ENCODE measurements at regions not wholly inside any gene's neighbourhood (a gene's known extent, or its start where the extent isn't known, plus 50 kb on each side); places are given as distances from the start of the nearest gene placed in this dataset.

GRCh38 chr9:108217431-108218349, 638.1 kb downstream of the ACTL7B start:
- Histone ChIP-seq H3K4me2 (ENCODE audit: insufficient read depth, insufficient read length, low read length) (no peak overlapping the region), H4K20me1 (ENCODE audit: control insufficient read depth, insufficient read depth, insufficient read length) (no peaks in the 10 kb centered on the region), H3K4me1 (ENCODE audit: insufficient read depth, low read length) (no peaks in the 10 kb centered on the region), H3K23me2 (ENCODE audit: insufficient read length, low read depth, low read length, poor library complexity, severe bottlenecking) (no peaks in the 10 kb centered on the region), H3T11ph (ENCODE audit: low read length) (no peak overlapping the region), H4K8ac (replicated peaks; ENCODE audit: insufficient read length, low read depth, low read length) (no peak overlapping the region), H3K4ac (ENCODE audit: low read depth, low read length) (no peak overlapping the region), H2BK5ac (ENCODE audit: insufficient read length, low read length) (no peak overlapping the region), H3K79me2 (ENCODE audit: insufficient read depth, low read length) (no peaks in the 10 kb centered on the region), H2AK5ac (ENCODE audit: insufficient read length, low read length) (no peak overlapping the region), H3K27me3 (ENCODE audit: insufficient read depth, low read length) (no peaks in the 10 kb centered on the region), H2AFZ (ENCODE audit: low read length) (no peak overlapping the region), H3K18ac (ENCODE audit: insufficient read length, low read depth, low read length) (no peak overlapping the region), H4K5ac (ENCODE audit: insufficient read length, low read depth, low read length) (no peak overlapping the region), H2BK120ac (ENCODE audit: low read depth, low read length, poor library complexity, severe bottlenecking) (no peak overlapping the region), H3K27ac (ENCODE audit: insufficient read length, low read depth, low read length) (no peak overlapping the region), H3K9ac (ENCODE audit: extremely low read depth, insufficient read length, low read length) (no peak overlapping the region), H3K14ac (ENCODE audit: insufficient read depth, low read length) (no peak overlapping the region), H3K23ac (ENCODE audit: insufficient read length, low read depth, low read length) (no peak overlapping the region), H4K91ac (ENCODE audit: insufficient read length, low read depth, low read length) (no peak overlapping the region), H3K9me3 (ENCODE audit: control insufficient read depth, low read depth, low read length) (no peaks in the 10 kb centered on the region), H3K56ac (ENCODE audit: insufficient read length, low read depth, low read length) (no peak overlapping the region), H2BK12ac (ENCODE audit: insufficient read length, low read depth, low read length) (no peak overlapping the region), H2BK15ac (ENCODE audit: low read depth, low read length) (no peak overlapping the region), H3K79me1 (ENCODE audit: insufficient read depth, low read depth, low read length, poor library complexity, severe bottlenecking) (no peaks in the 10 kb centered on the region), H2BK20ac (ENCODE audit: low read depth, low read length, poor library complexity, severe bottlenecking) (no peak overlapping the region)
- DNase-seq = no peak
- no peaks in the 10 kb centered on the region; a peak in 1 of 5 replicates for H3K9me3 Mint-ChIP-seq
- peaks cover 4 to 6% of the 10 kb centered on the region in 2 experiments; a peak in 3 of 4 replicates for H3K4me1 Mint-ChIP-seq
- no peak overlapping the region for H3K27ac Mint-ChIP-seq
- WGBS (ENCODE audit: extremely low coverage, insufficient read length, low lambda C conversion rate) = no CpG with 5 or more reads among the region's 12 CpGs
- no peak overlapping the region for H3K4me3 Mint-ChIP-seq
- no peaks in the 10 kb centered on the region for H3K36me3 Mint-ChIP-seq (ENCODE audit: insufficient read depth in 1 of 3, low read depth in 3 of 3)
- TF ChIP-seq CTCF (conservative IDR thresholded peaks at IDR 0.05) = no peak
- peaks cover 2% of the 10 kb centered on the region for H3K27me3 Mint-ChIP-seq (ENCODE audit: low read depth)
